HG03196 (cell line): ENCODE measurements at regions not wholly inside any gene's neighbourhood (a gene's known extent, or its start where the extent isn't known, plus 50 kb on each side); places are given as distances from the start of the nearest gene placed in this dataset.

Experiments
- ATAC-seq: cut with Tn5 transposase; IDR thresholded peaks from one replicate; pipeline ENCODE4 v1.9.1; 2021; ENCODE audit not compliant: unreplicated experiment

- no peak for ATAC-seq
Observed at GRCh38 chr7:15867441-15867840, 181.0 kb upstream of the MEOX2 start.

DNA sequence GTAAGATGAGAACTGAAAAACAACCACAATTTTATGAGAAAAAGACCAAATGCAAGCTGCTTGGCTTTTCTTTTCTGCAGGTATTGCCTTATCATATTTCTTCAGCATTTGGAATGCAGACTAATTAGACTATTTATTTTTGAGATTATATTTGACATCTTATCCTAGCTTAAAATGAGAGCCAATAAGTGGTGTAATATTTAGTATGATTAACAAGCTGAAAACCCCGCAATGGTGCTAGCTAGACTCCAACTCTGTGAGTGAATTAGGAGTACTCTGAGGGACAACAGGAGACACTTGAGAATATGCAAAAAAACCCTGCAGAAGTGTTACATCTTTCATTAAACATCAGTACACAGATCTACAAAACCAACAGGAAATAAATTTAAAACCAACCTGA, 180.3 kb upstream of the MEOX2 start:
- no peak for ATAC-seq

GRCh38 chr7:15864626-15864991, 178.1 kb upstream of the MEOX2 start:
- no peak for ATAC-seq

DNA sequence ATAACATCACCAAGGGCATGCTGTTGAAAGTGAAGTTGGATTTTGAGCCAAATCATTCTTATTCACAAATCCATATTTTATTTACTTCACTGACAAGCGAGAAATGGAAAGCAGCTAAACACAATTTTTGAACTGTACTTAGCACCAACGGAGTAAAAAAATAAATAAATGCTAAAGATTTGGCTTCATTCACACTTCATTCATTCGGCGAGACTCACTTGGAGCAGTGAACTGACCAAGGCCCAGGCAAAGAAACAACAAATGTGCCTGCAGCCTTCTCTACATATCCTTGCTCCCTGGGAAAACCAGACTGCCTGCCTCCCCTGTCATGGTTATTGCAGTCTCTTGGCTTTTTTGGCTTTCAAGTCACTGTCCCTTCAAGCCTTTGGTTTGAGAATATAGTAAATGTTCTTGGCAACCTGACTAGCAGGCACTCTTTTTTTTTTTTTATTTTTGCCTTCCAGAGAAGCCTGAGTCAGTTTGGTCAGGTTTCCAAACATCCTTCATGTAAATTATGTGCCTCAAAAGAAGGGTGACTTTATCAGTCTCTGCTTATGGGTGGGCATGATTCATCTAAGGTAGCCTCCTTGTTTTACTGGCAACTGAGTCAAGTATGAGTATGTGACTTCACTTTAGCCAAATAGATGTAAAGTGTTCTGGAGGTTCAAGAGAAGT, 177.6 kb upstream of the MEOX2 start:
- no peak for ATAC-seq

- no peak for ATAC-seq
Observed at GRCh38 chr7:15862781-15863165, 176.3 kb upstream of the MEOX2 start.

- ATAC-seq: no peak
Observed at GRCh38 chr7:15862016-15862780, 175.7 kb upstream of the MEOX2 start.

- no peak for ATAC-seq
Observed at GRCh38 chr7:15860264-15860949, 173.9 kb upstream of the MEOX2 start.

- no peak for ATAC-seq
Observed at GRCh38 chr7:15857026-15857425, 170.5 kb upstream of the MEOX2 start.

DNA sequence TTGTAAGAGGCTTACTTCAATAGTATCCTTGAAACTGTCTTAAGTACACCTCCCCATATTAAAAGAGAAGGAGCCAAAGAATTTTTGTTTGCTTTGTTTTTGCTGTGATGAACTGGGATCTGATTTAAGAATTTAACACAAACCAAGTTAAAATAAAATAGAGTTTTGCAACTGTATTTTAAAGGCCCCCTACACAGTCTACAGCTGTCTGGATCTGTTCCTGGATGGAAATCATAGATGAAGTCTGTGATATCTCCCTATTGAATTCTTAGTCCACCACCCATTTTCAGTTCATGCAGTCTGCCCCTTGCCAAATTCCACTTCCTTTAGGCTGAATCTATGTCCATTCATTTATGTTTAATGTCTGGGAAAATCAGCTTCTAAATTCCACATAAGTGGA, 169.8 kb upstream of the MEOX2 start:
- no peak for ATAC-seq

DNA sequence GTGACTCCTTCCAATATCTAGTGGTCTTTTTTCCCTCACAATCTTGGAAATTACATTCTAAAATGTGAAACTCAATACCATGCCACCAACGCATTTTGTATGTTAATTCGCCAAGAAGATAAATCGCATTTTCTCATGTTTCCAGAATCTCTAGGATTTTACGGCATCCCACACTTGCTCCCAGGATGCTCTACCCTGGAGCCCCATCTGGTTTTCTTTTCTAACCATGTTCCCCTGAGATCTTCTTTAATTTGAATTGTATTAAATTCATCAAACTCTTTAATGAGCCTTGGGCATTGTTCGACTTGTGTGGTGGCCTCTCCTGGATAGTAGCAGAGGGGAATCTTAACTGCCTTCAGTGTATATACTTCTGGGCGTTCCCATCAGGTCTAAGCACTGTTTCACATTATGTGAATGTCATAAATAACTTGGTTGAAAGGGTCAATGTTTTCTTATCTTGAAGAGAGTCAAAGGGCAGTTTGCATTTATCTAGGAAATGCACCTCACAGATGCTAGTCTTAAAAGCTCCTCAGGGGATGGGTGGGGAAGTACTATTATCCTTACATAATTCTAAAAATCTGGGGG, 169.1 kb upstream of the MEOX2 start:
- ATAC-seq: no peak

DNA sequence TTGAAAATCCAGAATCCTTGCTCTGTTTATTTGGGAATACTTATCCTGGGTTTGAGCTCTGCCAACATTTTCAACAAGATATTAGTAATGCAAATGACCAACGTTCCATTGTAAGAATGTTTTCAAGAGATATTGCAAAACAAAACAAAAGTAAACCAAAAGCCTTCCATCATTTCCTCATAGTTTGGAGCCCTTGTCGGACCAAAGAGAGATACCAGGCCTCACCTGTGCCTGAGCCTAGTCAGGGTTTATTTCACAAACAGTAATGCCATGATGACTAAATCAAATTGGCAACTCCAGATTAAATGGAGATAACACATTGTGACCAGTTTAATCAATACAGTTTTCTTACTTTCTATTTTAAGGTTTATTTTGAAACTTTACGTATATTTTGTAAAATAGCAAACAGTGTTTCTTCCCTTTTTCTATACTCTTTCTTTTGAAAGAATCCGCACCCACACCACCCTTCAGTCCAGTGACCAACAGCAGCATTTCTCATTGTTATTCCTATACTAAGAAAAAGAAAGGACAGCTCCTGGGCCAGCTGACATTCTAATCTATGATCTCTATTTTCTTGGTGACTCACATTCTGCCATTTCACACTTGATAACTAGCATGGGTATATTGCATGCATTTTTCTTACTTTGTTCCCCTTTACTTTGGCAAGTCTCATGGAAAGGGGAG, 168.5 kb upstream of the MEOX2 start:
- ATAC-seq: no peak

GRCh38 chr7:15853832-15854470, 167.5 kb upstream of the MEOX2 start:
- no peak for ATAC-seq

- ATAC-seq: no peak
Observed at GRCh38 chr7:15851201-15851600, 164.7 kb upstream of the MEOX2 start.

- ATAC-seq: no peak
Observed at GRCh38 chr7:15848901-15849300, 162.4 kb upstream of the MEOX2 start.

DNA sequence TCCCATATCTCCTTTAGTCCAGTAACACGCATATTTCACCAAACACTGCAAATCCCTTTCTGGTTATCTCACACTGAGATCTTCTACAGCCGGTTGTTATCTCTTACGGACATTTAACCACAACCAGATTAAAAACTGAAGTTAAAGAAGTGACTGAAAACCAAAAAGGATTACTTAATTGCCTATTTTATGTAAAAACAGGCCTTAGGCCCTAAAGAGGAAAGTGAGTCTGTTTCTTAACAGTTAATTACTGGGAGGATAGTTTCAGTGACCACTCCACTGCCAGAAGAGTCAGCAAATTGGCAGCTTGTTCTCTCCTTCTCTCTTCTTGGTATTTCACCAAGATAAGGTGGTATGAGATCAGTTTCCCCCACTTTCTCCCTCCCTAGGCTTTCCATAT, 161.9 kb upstream of the MEOX2 start:
- ATAC-seq: no peak

GRCh38 chr7:15845868-15846267, 159.4 kb upstream of the MEOX2 start:
- no peak for ATAC-seq

DNA sequence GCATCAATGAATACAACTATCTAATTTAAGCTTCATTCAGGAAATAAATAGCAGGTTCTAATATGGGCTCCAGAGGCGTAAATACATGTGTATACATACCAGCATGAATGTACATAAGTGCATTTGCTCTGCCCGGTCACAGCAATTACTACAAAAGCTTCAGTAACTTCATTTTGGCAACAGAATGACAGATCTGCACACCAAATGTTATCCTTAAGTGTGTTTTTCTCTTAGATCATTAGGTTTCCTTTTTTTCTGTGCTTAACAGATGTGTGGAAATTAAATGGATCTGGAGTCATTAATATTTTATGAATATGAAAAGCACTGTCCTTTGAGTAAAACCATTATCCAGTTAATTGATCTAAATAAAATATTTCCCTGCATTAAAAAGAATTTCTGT, 159.0 kb upstream of the MEOX2 start:
- ATAC-seq: no peak

DNA sequence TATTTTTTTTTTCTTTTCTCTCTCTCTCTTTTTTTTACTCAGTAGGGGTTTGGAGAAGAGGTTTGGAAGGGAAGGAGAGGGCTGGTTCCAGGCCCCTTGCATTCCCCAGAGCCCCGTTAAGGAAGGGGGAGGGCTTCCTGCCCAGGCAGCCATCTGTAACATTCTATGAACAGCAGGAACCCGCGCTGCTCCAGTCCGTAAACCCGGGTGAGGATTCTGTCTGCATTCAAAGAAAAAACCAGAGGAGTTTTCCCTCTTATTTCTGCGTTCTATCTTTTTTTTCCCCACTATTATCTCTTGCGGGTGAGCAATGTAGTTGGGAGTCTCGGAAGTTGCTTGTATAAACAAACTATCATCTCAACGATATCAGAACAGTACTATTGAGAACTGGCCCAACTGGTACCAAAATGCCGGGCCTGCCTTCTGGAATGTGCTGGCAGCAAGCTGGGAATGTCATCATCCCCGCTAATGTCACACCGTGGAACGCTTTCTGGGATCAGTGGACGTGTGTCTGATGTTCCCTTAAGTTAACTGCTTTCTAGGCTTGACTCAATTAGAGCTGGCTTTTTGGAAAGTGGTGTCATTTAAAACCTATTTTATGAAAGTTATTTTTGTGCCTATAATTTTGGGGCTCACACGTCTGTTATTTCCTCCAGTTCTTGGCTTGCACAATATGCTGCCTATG, 153.1 kb upstream of the MEOX2 start:
- ATAC-seq: no peak

- ATAC-seq: no peak
Observed at GRCh38 chr7:15838265-15838664, 151.8 kb upstream of the MEOX2 start.

GRCh38 chr7:15837306-15837950, 150.9 kb upstream of the MEOX2 start:
- ATAC-seq: no peak
